ENCODE measurements at regions not wholly inside any gene's neighbourhood (a gene's known extent, or its start where the extent isn't known, plus 50 kb on each side); places are given as distances from the start of the nearest gene placed in this dataset.

GRCh38 chr7:98551611-98552273 is 65.3 kb upstream of the NPTX2 start:
- no TSS peak for BruUV-seq (replicated peaks)
- Histone ChIP-seq H3K27me3 (ENCODE audit: insufficient read depth, low read depth) (peaks cover 60% of the 10 kb centered on the region), H3K9me3 (ENCODE audit: insufficient read depth, low read depth) (no peaks in the 10 kb centered on the region), H4K20me1 (ENCODE audit: insufficient read depth) (no peaks in the 10 kb centered on the region), H3K9me2 (ENCODE audit: insufficient read depth) (no peaks in the 10 kb centered on the region), H3F3A (ENCODE audit: insufficient read depth, low read depth) (no peaks in the 10 kb centered on the region), H3K79me2 (ENCODE audit: low read depth) (no peaks in the 10 kb centered on the region), H3K27ac (no peak overlapping the region), H3K4me3 (no peak overlapping the region), H3K36me3 (ENCODE audit: low read depth) (no peaks in the 10 kb centered on the region), H3K4me2 (no peak overlapping the region), H2AFZ (no peak overlapping the region), H3K4me1 (replicated peaks; ENCODE audit: insufficient read depth) (no peaks in the 10 kb centered on the region)
- CTCF ChIA-PET: no interaction called here
- intact Hi-C loops (cut with micrococcal nuclease; ENCODE audit: unreplicated experiment): no loop called here
- no peak for DNase-seq
- TF ChIP-seq CTCF (conservative IDR thresholded peaks at IDR 0.05) (no peak), EZH2 (IDR thresholded peaks at IDR 0.05; ENCODE audit: low read depth) (no peak)
- POLR2A ChIA-PET (ENCODE audit: unreplicated experiment): interaction anchor here (0.6 kb wide), 1 partner anchor 39 kb away, joined by 8 read pairs; no protein-coding TSS in a partner anchor

- Histone ChIP-seq H3K4me2 (no peak overlapping the region), H3K27ac (no peak overlapping the region), H3K27me3 (ENCODE audit: insufficient read depth, low read depth) (peaks cover 66% of the 10 kb centered on the region), H3F3A (ENCODE audit: insufficient read depth, low read depth) (no peaks in the 10 kb centered on the region), H3K4me1 (replicated peaks; ENCODE audit: insufficient read depth) (no peaks in the 10 kb centered on the region), H3K79me2 (ENCODE audit: low read depth) (no peaks in the 10 kb centered on the region), H3K9me3 (ENCODE audit: insufficient read depth, low read depth) (no peaks in the 10 kb centered on the region), H3K36me3 (ENCODE audit: low read depth) (no peaks in the 10 kb centered on the region), H3K9me2 (ENCODE audit: insufficient read depth) (no peaks in the 10 kb centered on the region), H3K4me3 (no peak overlapping the region), H4K20me1 (ENCODE audit: insufficient read depth) (no peaks in the 10 kb centered on the region), H2AFZ (no peak overlapping the region)
- ChIA-PET POLR2A (ENCODE audit: unreplicated experiment) (no interaction called here), CTCF (no interaction called here)
- no peak for DNase-seq
- intact Hi-C loops (cut with micrococcal nuclease; ENCODE audit: unreplicated experiment): no loop called here
- BruUV-seq (replicated peaks): no TSS peak
- no peak for TF ChIP-seq CTCF (conservative IDR thresholded peaks at IDR 0.05)
- no peak for TF ChIP-seq EZH2 (IDR thresholded peaks at IDR 0.05; ENCODE audit: low read depth)
These were observed 68.1 kb upstream of the NPTX2 start for GRCh38 chr7:98548971-98549370.

GRCh38 chr7:98548370-98548769 is 68.7 kb upstream of the NPTX2 start:
- Histone ChIP-seq H3K9me2 (ENCODE audit: insufficient read depth) (no peaks in the 10 kb centered on the region), H3K4me2 (no peak overlapping the region), H3K27me3 (ENCODE audit: insufficient read depth, low read depth) (peaks cover 66% of the 10 kb centered on the region), H2AFZ (no peak overlapping the region), H3K79me2 (ENCODE audit: low read depth) (no peaks in the 10 kb centered on the region), H3K4me1 (replicated peaks; ENCODE audit: insufficient read depth) (no peaks in the 10 kb centered on the region), H4K20me1 (ENCODE audit: insufficient read depth) (no peaks in the 10 kb centered on the region), H3K27ac (no peak overlapping the region), H3K9me3 (ENCODE audit: insufficient read depth, low read depth) (no peaks in the 10 kb centered on the region), H3K36me3 (ENCODE audit: low read depth) (no peaks in the 10 kb centered on the region), H3F3A (ENCODE audit: insufficient read depth, low read depth) (no peaks in the 10 kb centered on the region), H3K4me3 (no peak overlapping the region)
- no peak for DNase-seq
- ChIA-PET POLR2A (ENCODE audit: unreplicated experiment) (no interaction called here), CTCF (no interaction called here)
- TF ChIP-seq CTCF (conservative IDR thresholded peaks at IDR 0.05) (no peak), EZH2 (IDR thresholded peaks at IDR 0.05; ENCODE audit: low read depth) (no peak)
- intact Hi-C loops (cut with micrococcal nuclease; ENCODE audit: unreplicated experiment): no loop called here
- BruUV-seq (replicated peaks): no TSS peak
